HG03520 (cell line): ENCODE measurements at regions not wholly inside any gene's neighbourhood (a gene's known extent, or its start where the extent isn't known, plus 50 kb on each side); places are given as distances from the start of the nearest gene placed in this dataset.

Experiments used
- ATAC-seq: cut with Tn5 transposase; IDR thresholded peaks from one replicate; pipeline ENCODE4 v1.9.1; 2021; ENCODE audit warnings: mild to moderate bottlenecking, moderate library complexity; ENCODE audit not compliant: unreplicated experiment

GRCh38 chr11:103622296-103622695 is 414.1 kb upstream of the DDI1 start:
- no peak for ATAC-seq

- ATAC-seq: peak; percentile 43
Measured at GRCh38 chr11:103623933-103624332, 412.5 kb upstream of the DDI1 start.

GRCh38 chr11:103624708-103625623 is 411.5 kb upstream of the DDI1 start:
- ATAC-seq: no peak

- no peak for ATAC-seq
Measured at GRCh38 chr11:103625624-103625965, 410.8 kb upstream of the DDI1 start.

GRCh38 chr11:103628121-103628520 is 408.3 kb upstream of the DDI1 start:
- no peak for ATAC-seq

- no peak for ATAC-seq
Measured at GRCh38 chr11:103631841-103632240, 404.6 kb upstream of the DDI1 start.

GRCh38 chr11:103633068-103633788 is 403.2 kb upstream of the DDI1 start:
- no peak for ATAC-seq

GRCh38 chr11:103633819-103634590 is 402.4 kb upstream of the DDI1 start:
- no peak for ATAC-seq

- ATAC-seq: no peak
Measured at GRCh38 chr11:103636232-103636631, 400.2 kb upstream of the DDI1 start.

GRCh38 chr11:103637295-103637694 is 399.1 kb upstream of the DDI1 start:
- no peak for ATAC-seq

- ATAC-seq: no peak
Measured at GRCh38 chr11:103637831-103638230, 398.6 kb upstream of the DDI1 start.

GRCh38 chr11:103644676-103645075 is 391.8 kb upstream of the DDI1 start:
- no peak for ATAC-seq

- no peak for ATAC-seq
Measured at GRCh38 chr11:103648054-103648453, 388.4 kb upstream of the DDI1 start.

- peak; percentile 58 for ATAC-seq
Measured at GRCh38 chr11:103648670-103649400, 387.6 kb upstream of the DDI1 start.

- no peak for ATAC-seq
Measured at GRCh38 chr11:103649401-103649895, 387.0 kb upstream of the DDI1 start.

- no peak for ATAC-seq
Measured at GRCh38 chr11:103650330-103650729, 386.1 kb upstream of the DDI1 start.

GRCh38 chr11:103651341-103651998 is 385.0 kb upstream of the DDI1 start:
- no peak for ATAC-seq

GRCh38 chr11:103652013-103652412 is 384.4 kb upstream of the DDI1 start:
- no peak for ATAC-seq

GRCh38 chr11:103656382-103656781 is 380.1 kb upstream of the DDI1 start:
- ATAC-seq: no peak

GRCh38 chr11:103659206-103659618 is 377.2 kb upstream of the DDI1 start:
- no peak for ATAC-seq
